ENCODE measurements at regions not wholly inside any gene's neighbourhood (a gene's known extent, or its start where the extent isn't known, plus 50 kb on each side); places are given as distances from the start of the nearest gene placed in this dataset.
"Not testable (repeated sequence)": the region's sequence is repeated elsewhere in the genome, so short reads cannot be mapped to it uniquely, and the experiment has no call there.

GRCh38 chr1:55803429-55803828 lies 588.3 kb upstream of the USP24 start:
- no peak for DNase-seq (ENCODE audit: extremely low read depth, low read depth)
- TF ChIP-seq, protein P1, sequence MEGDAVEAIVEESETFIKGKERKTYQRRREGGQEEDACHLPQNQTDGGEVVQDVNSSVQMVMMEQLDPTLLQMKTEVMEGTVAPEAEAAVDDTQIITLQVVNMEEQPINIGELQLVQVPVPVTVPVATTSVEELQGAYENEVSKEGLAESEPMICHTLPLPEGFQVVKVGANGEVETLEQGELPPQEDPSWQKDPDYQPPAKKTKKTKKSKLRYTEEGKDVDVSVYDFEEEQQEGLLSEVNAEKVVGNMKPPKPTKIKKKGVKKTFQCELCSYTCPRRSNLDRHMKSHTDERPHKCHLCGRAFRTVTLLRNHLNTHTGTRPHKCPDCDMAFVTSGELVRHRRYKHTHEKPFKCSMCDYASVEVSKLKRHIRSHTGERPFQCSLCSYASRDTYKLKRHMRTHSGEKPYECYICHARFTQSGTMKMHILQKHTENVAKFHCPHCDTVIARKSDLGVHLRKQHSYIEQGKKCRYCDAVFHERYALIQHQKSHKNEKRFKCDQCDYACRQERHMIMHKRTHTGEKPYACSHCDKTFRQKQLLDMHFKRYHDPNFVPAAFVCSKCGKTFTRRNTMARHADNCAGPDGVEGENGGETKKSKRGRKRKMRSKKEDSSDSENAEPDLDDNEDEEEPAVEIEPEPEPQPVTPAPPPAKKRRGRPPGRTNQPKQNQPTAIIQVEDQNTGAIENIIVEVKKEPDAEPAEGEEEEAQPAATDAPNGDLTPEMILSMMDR (IDR thresholded peaks at IDR 0.05; ENCODE audit: low read depth, low read length, missing control alignments), result no peak

DNA sequence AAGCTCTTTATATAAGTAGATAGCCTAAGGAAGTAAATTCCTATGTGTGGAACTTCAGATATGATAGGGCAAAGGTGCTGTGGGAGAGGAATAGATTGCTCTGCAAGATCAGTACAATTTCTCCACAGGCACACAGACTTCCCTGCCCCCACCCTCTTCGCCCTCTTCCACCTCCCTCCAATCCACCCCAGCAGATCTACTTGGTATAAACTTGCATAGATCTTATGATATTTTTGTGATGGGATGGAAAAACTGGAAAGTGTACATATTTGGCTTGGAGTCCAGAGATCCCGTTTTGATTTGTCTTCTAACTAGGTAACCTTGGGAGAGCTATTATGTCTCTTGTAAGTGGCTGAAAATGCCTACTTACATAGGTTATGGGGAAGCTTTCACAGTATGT lies 586.3 kb upstream of the USP24 start:
- DNase-seq (ENCODE audit: extremely low read depth, low read depth), result no peak
- TF ChIP-seq, protein P1 (IDR thresholded peaks at IDR 0.05; ENCODE audit: low read depth, low read length, missing control alignments), result no peak
- no peak overlapping the region for H3K4me3 ChIP-seq (replicated peaks; ENCODE audit: low read depth, low read length)

More at GRCh38 chr1:55803429-55803828, 588.3 kb upstream of the USP24 start:
- no peak overlapping the region for H3K4me3 ChIP-seq (replicated peaks; ENCODE audit: low read depth, low read length)

DNA sequence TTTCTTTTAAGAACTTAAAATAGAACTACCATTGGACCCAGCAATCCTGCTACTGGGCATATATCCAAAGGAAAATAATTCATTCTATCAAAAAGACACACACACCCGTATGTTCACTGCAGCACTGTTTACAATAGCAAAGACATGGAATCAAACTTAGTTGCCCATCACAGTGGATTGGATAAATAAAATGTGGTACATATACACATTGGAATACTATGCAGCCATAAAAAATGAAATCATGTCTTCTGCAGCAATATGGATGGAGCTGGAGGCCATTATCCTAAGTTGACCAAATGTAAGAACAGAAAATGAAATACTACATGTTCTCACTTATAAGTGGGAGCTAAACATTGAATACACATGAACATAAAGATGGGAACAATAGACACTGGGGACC lies 585.3 kb upstream of the USP24 start:
- no peak for DNase-seq (ENCODE audit: extremely low read depth, low read depth)
- TF ChIP-seq, protein P1 (IDR thresholded peaks at IDR 0.05; ENCODE audit: low read depth, low read length, missing control alignments), result no peak
- H3K4me3 ChIP-seq (replicated peaks; ENCODE audit: low read depth, low read length), result no peak overlapping the region

DNA sequence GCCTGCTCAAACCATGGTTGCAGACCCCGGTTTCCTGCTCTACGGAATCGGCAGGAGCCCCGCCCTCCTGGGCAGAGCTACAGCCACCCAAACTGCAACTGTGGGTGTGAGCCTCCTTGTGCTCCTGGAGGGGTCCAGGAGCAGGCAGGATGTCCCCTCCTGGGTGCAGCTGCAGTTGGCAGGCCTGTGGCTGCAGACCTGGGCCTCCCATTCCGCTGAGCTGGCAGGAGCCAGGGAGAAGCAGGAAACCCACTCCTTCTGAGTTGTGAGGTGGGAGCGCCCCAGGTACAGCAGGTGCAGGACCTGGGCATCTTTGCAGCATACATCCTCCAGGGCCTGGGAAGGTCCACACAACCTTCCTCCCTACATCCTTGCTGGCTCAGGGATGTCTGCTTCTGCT lies 578.7 kb upstream of the USP24 start:
- no peak overlapping the region for H3K4me3 ChIP-seq (replicated peaks; ENCODE audit: low read depth, low read length)
- TF ChIP-seq, protein P1 (IDR thresholded peaks at IDR 0.05; ENCODE audit: low read depth, low read length, missing control alignments), result no peak
- DNase-seq (ENCODE audit: extremely low read depth, low read depth), result no peak

GRCh38 chr1:55792870-55793269 lies 577.7 kb upstream of the USP24 start:
- TF ChIP-seq, protein P1 (IDR thresholded peaks at IDR 0.05; ENCODE audit: low read depth, low read length, missing control alignments), result no peak
- no peak overlapping the region for H3K4me3 ChIP-seq (replicated peaks; ENCODE audit: low read depth, low read length)
- DNase-seq (ENCODE audit: extremely low read depth, low read depth), result no peak

GRCh38 chr1:55789466-55789865 lies 574.3 kb upstream of the USP24 start:
- DNase-seq (ENCODE audit: extremely low read depth, low read depth), result no peak
- TF ChIP-seq, protein P1 (IDR thresholded peaks at IDR 0.05; ENCODE audit: low read depth, low read length, missing control alignments), result no peak
- H3K4me3 ChIP-seq (replicated peaks; ENCODE audit: low read depth, low read length), result no peak overlapping the region

DNA sequence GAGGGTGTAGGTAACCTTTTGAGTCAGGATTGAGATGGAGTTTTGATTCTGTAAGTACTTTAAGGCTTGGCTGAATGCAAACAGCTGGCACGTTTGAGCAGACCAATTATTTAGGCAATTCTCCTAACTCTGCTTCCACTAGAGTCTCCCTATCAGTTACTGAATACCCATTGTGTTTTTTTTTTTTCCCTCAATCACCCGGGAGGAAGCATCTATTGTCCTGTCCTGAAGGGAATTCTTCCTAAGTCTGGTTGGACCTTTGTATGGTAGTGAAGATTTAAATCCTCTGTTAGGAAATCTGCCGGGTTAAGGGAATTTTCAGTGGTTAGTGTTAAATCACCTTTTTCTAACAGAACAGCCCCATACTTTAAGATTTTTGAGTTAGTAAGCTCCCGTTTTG lies 571.2 kb upstream of the USP24 start:
- DNase-seq (ENCODE audit: extremely low read depth, low read depth), result no peak
- TF ChIP-seq, protein P1 (IDR thresholded peaks at IDR 0.05; ENCODE audit: low read depth, low read length, missing control alignments), result no peak
- no peak overlapping the region for H3K4me3 ChIP-seq (replicated peaks; ENCODE audit: low read depth, low read length)

GRCh38 chr1:55784941-55785450 lies 569.8 kb upstream of the USP24 start:
- H3K4me3 ChIP-seq (replicated peaks; ENCODE audit: low read depth, low read length); DNase-seq (ENCODE audit: extremely low read depth, low read depth): not testable (repeated sequence)

Data from HFF-Myc (cell line).